ENCODE measurements at regions not wholly inside any gene's neighbourhood (a gene's known extent, or its start where the extent isn't known, plus 50 kb on each side); places are given as distances from the start of the nearest gene placed in this dataset.

- H3K27ac Mint-ChIP-seq (ENCODE audit: unreplicated experiment): no peak overlapping the region
- peaks cover 3% of the 10 kb centered on the region for H3K36me3 Mint-ChIP-seq (ENCODE audit: unreplicated experiment)
- H3K27me3 Mint-ChIP-seq (ENCODE audit: unreplicated experiment): peaks cover 4% of the 10 kb centered on the region
- TF ChIP-seq CTCF (IDR thresholded peaks at IDR 0.05; ENCODE audit: partially characterized antibody, unreplicated experiment): no peak
- no peak overlapping the region for H3K4me3 Mint-ChIP-seq (ENCODE audit: unreplicated experiment)
- H3K4me1 Mint-ChIP-seq (ENCODE audit: low read depth, unreplicated experiment): peaks cover 3% of the 10 kb centered on the region
- H3K9me3 Mint-ChIP-seq (ENCODE audit: unreplicated experiment): no peaks in the 10 kb centered on the region
- no peak for DNase-seq
Observed at GRCh38 chr7:20991544-20991943, 204.9 kb upstream of the SP8 start.

GRCh38 chr7:20993693-20994092, 207.0 kb upstream of the SP8 start:
- Mint-ChIP-seq H3K4me1 (ENCODE audit: low read depth, unreplicated experiment) (no peaks in the 10 kb centered on the region), H3K9me3 (ENCODE audit: unreplicated experiment) (no peaks in the 10 kb centered on the region), H3K4me3 (ENCODE audit: unreplicated experiment) (no peak overlapping the region)

GRCh38 chr7:20998309-20998708, 211.6 kb upstream of the SP8 start:
- no peaks in the 10 kb centered on the region for H3K4me1 Mint-ChIP-seq (ENCODE audit: low read depth, unreplicated experiment)
- H3K27ac Mint-ChIP-seq (ENCODE audit: unreplicated experiment): no peak overlapping the region
- peaks cover 4% of the 10 kb centered on the region for H3K27me3 Mint-ChIP-seq (ENCODE audit: unreplicated experiment)
- DNase-seq: no peak
- H3K36me3 Mint-ChIP-seq (ENCODE audit: unreplicated experiment): peaks cover 3% of the 10 kb centered on the region
- no peak for TF ChIP-seq CTCF (IDR thresholded peaks at IDR 0.05; ENCODE audit: partially characterized antibody, unreplicated experiment)
- no peak overlapping the region for H3K4me3 Mint-ChIP-seq (ENCODE audit: unreplicated experiment)
- H3K9me3 Mint-ChIP-seq (ENCODE audit: unreplicated experiment): no peaks in the 10 kb centered on the region

More at GRCh38 chr7:20993693-20994092, 207.0 kb upstream of the SP8 start:
- TF ChIP-seq CTCF (IDR thresholded peaks at IDR 0.05; ENCODE audit: partially characterized antibody, unreplicated experiment): no peak
- Mint-ChIP-seq H3K36me3 (ENCODE audit: unreplicated experiment) (peaks cover 3% of the 10 kb centered on the region), H3K27ac (ENCODE audit: unreplicated experiment) (no peak overlapping the region), H3K27me3 (ENCODE audit: unreplicated experiment) (peaks cover 2% of the 10 kb centered on the region)
- DNase-seq: no peak

GRCh38 chr7:21011153-21011552, 224.5 kb upstream of the SP8 start:
- H3K27ac Mint-ChIP-seq (ENCODE audit: unreplicated experiment): no peak overlapping the region
- H3K27me3 Mint-ChIP-seq (ENCODE audit: unreplicated experiment): no peaks in the 10 kb centered on the region
- no peak for DNase-seq
- no peaks in the 10 kb centered on the region for H3K4me1 Mint-ChIP-seq (ENCODE audit: low read depth, unreplicated experiment)
- H3K9me3 Mint-ChIP-seq (ENCODE audit: unreplicated experiment): peaks cover 5% of the 10 kb centered on the region
- H3K4me3 Mint-ChIP-seq (ENCODE audit: unreplicated experiment): no peak overlapping the region
- TF ChIP-seq CTCF (IDR thresholded peaks at IDR 0.05; ENCODE audit: partially characterized antibody, unreplicated experiment): no peak
- H3K36me3 Mint-ChIP-seq (ENCODE audit: unreplicated experiment): peaks cover 2% of the 10 kb centered on the region

GRCh38 chr7:21013765-21014539, 227.3 kb upstream of the SP8 start:
- no peaks in the 10 kb centered on the region for H3K27me3 Mint-ChIP-seq (ENCODE audit: unreplicated experiment)
- no peaks in the 10 kb centered on the region for H3K4me1 Mint-ChIP-seq (ENCODE audit: low read depth, unreplicated experiment)
- H3K9me3 Mint-ChIP-seq (ENCODE audit: unreplicated experiment): no peaks in the 10 kb centered on the region
- no peaks in the 10 kb centered on the region for H3K36me3 Mint-ChIP-seq (ENCODE audit: unreplicated experiment)
- no peak overlapping the region for H3K27ac Mint-ChIP-seq (ENCODE audit: unreplicated experiment)
- DNase-seq: no peak
- no peak for TF ChIP-seq CTCF (IDR thresholded peaks at IDR 0.05; ENCODE audit: partially characterized antibody, unreplicated experiment)
- no peak overlapping the region for H3K4me3 Mint-ChIP-seq (ENCODE audit: unreplicated experiment)
